HFFc6 (cell line): ENCODE measurements at regions not wholly inside any gene's neighbourhood (a gene's known extent, or its start where the extent isn't known, plus 50 kb on each side); places are given as distances from the start of the nearest gene placed in this dataset.

Experiments
- DNase-seq: peaks from one replicate; pipeline ENCODE4 v3.0.0-alpha.2; 2018
- H3K27ac Mint-ChIP-seq: 2 replicates; pipeline ENCODE4 v1.8.0; 2020; ENCODE audit warnings: mild to moderate bottlenecking, mixed read lengths
- H3K27me3 Mint-ChIP-seq: 2 replicates; pipeline ENCODE4 v1.8.0; 2021; ENCODE audit warnings: mild to moderate bottlenecking, moderate library complexity, mixed read lengths; ENCODE audit not compliant: insufficient read depth
- H3K36me3 Mint-ChIP-seq: 2 replicates; pipeline ENCODE4 v1.8.0; 2021; ENCODE audit warnings: low read depth, mixed read lengths
- H3K4me1 Mint-ChIP-seq: 2 replicates; pipeline ENCODE4 v1.8.0; 2020; ENCODE audit warnings: low read depth, mixed read lengths
- H3K4me3 Mint-ChIP-seq: 2 replicates; pipeline ENCODE4 v1.8.0; 2020; ENCODE audit warnings: mild to moderate bottlenecking, moderate library complexity, mixed read lengths
- H3K9me3 Mint-ChIP-seq: 2 replicates; pipeline ENCODE4 v1.8.0; 2020; ENCODE audit warnings: mild to moderate bottlenecking, mixed read lengths
- CTCF ChIP-seq: fragments of 200-600 bp; sonication (generic); IDR thresholded peaks from 2 replicates; pipeline ENCODE4 v1.5.0; 2021; ENCODE audit warnings: antibody characterized with exemption, mild to moderate bottlenecking

GRCh38 chr13:95474992-95475391 lies 77.5 kb upstream of the CLDN10 start:
- no peak for TF ChIP-seq CTCF
- Mint-ChIP-seq H3K4me3 (no peak overlapping the region), H3K4me1 (no peaks in the 10 kb centered on the region; the same call in 1 of the 2 replicates), H3K27me3 (peaks cover 13% of the 10 kb centered on the region), H3K27ac (no peak overlapping the region), H3K36me3 (no peaks in the 10 kb centered on the region), H3K9me3 (no peaks in the 10 kb centered on the region)
- DNase-seq: no peak

- Mint-ChIP-seq H3K9me3 (no peaks in the 10 kb centered on the region), H3K27ac (no peak overlapping the region), H3K4me3 (no peak overlapping the region), H3K27me3 (peaks cover 5% of the 10 kb centered on the region), H3K4me1 (peaks cover 9% of the 10 kb centered on the region), H3K36me3 (no peaks in the 10 kb centered on the region)
- no peak for TF ChIP-seq CTCF
- DNase-seq: no peak
These were observed 75.3 kb upstream of the CLDN10 start for GRCh38 chr13:95477187-95477586.

- peaks cover 5% of the 10 kb centered on the region for H3K27me3 Mint-ChIP-seq
- no peak overlapping the region for H3K27ac Mint-ChIP-seq
- no peak for DNase-seq
- H3K36me3 Mint-ChIP-seq: no peaks in the 10 kb centered on the region
- no peak overlapping the region for H3K4me3 Mint-ChIP-seq
- H3K4me1 Mint-ChIP-seq: peaks cover 10% of the 10 kb centered on the region
- TF ChIP-seq CTCF: no peak
- no peaks in the 10 kb centered on the region for H3K9me3 Mint-ChIP-seq
These were observed 72.8 kb upstream of the CLDN10 start for GRCh38 chr13:95479731-95480130.

GRCh38 chr13:95480131-95480545 lies 72.4 kb upstream of the CLDN10 start:
- H3K27me3 Mint-ChIP-seq: peaks cover 5% of the 10 kb centered on the region
- DNase-seq: no peak
- H3K9me3 Mint-ChIP-seq: no peaks in the 10 kb centered on the region
- H3K27ac Mint-ChIP-seq: no peak overlapping the region
- H3K36me3 Mint-ChIP-seq: no peaks in the 10 kb centered on the region
- peaks cover 15% of the 10 kb centered on the region for H3K4me1 Mint-ChIP-seq
- no peak for TF ChIP-seq CTCF
- no peak overlapping the region for H3K4me3 Mint-ChIP-seq

- H3K4me1 Mint-ChIP-seq: peaks cover 24% of the 10 kb centered on the region
- no peaks in the 10 kb centered on the region for H3K36me3 Mint-ChIP-seq
- peaks cover 5% of the 10 kb centered on the region for H3K27me3 Mint-ChIP-seq
- no peak overlapping the region for H3K27ac Mint-ChIP-seq
- no peak overlapping the region for H3K4me3 Mint-ChIP-seq
- TF ChIP-seq CTCF: no peak
- no peaks in the 10 kb centered on the region for H3K9me3 Mint-ChIP-seq
- no peak for DNase-seq
These were observed 71.4 kb upstream of the CLDN10 start for GRCh38 chr13:95480791-95481780.
